NCI-H2029 (cell line): ENCODE measurements at regions not wholly inside any gene's neighbourhood (a gene's known extent, or its start where the extent isn't known, plus 50 kb on each side); places are given as distances from the start of the nearest gene placed in this dataset.
"Not testable (repeated sequence)": the region's sequence is repeated elsewhere in the genome, so short reads cannot be mapped to it uniquely, and the experiment has no call there.

Experiments
- DNase-seq: peaks from one replicate; lab custom pipeline; 2025; lab: John Stamatoyannopoulos, UW

DNA sequence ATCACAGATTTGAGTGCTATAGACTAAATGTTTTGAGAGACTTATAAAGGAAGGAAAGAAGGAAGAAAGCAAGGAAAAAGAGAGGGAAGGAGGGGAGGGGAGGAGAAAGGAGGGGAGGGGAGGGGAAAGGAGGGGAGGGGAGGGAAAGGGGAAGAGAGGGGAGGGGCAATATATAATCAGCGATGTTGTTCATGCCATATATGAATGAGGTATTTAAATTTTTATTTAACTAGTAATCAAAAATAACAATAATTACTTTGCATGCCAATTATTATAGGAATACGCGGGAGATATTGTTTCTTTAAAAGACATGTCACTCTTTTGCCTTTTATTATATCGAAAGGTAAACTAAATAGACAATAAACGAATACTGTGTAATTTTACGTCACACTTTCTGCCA is 1029.7 kb downstream of the FAT4 start:
- no peak for DNase-seq

DNA sequence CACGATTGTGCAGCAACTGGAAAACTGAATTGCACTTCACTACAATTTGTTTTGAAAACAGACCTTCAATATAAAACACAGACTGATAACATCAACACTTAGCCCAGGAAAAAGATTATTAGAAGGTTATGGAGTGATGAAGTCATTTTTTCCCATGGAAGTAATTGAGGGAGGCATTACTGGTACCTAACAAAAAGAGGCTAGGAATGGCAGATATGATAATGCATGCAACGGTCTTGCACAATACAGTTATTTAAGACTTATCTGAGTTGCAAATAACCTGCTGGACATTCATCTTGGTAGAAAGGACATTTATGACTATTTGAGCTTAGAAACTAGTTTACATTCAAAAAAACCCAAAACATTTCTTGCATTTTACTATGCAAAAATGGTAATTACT is 1031.9 kb downstream of the FAT4 start:
- DNase-seq: no peak

GRCh38 chr4:126354784-126355183 is 1040.0 kb downstream of the FAT4 start:
- DNase-seq: peak; percentile 42

- no peak for DNase-seq
Observed at GRCh38 chr4:126358041-126358440, 1043.3 kb downstream of the FAT4 start.

GRCh38 chr4:126361287-126361686 is 1046.5 kb downstream of the FAT4 start:
- DNase-seq: no peak

DNA sequence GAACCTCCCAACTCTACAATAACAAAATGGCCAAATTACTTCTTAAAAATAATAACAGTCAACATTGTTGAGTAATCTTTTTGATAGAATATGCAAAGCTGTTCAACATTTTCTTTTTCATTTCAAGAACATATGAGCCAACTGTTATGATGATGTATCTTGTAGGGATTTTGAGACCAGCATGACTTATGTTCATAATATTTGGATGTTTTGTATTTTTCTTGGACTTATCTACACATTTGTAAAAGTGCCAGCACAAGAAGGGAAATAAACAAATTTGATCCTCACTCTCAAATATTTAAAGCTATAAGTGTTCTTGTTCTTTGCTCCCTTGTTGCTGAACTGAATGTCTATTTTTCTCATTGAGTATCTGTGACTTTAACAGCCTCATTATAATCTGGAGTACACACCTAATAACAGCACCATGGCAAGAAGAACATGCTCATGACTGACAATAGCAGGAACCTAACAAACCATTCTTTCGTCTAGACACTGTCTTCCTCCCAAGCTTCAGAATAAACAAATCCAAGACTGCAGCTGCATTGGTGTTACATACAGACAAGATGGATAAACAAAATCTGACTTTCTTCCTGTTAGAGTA is 1049.7 kb downstream of the FAT4 start:
- DNase-seq: no peak

DNA sequence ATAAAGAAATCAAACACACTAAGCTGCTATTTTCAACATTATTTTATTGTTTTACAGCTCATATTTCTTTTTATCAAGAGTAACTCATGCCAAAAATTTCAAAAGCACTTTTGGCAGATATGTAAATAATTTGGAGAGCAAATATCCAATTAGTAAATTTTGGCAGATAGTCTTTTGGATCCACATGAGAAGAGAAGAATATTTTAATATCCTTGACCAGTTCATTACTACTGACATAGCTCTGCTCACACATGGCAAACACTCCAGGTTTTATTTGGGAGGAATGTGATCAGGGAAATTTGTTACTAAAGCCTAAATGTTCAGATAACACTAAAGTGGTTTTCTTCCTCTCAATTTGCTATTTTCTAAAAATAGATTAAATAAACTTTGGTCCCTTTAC is 1054.3 kb downstream of the FAT4 start:
- DNase-seq: no peak

- no peak for DNase-seq
Observed at GRCh38 chr4:126372634-126373033, 1057.9 kb downstream of the FAT4 start.

DNA sequence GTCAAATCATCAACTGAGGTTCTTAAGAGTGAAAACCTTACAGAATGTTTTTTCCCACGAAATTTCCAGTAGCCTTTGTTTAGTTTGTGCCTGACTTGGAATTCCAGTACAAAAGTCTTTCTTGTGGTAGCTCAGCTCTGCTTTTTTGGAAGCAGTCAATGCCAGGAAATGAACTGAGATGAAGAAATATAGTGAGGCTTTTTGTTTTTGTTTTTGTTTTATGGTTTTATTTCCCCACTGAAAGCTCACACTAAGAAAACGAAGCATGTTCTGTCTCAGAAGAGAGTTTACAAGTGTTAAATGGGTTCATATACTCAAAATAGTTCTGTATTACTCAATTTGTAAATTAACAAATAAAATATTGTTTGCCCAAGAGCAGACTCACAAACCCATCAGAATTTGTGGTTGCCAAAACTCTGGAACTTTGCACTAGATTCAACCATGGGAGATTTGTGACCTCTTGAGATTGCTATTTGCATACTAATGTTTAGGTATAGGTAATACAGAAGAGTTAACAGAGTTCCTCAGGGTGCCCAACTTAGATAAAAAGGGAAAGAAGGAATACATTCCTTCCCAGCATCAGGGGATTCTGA is 1060.8 kb downstream of the FAT4 start:
- DNase-seq: no peak

- DNase-seq: no peak
Observed at GRCh38 chr4:126385954-126386353, 1071.2 kb downstream of the FAT4 start.

GRCh38 chr4:126386512-126386911 is 1071.8 kb downstream of the FAT4 start:
- DNase-seq: no peak

GRCh38 chr4:126395664-126396063 is 1080.9 kb downstream of the FAT4 start:
- no peak for DNase-seq

DNA sequence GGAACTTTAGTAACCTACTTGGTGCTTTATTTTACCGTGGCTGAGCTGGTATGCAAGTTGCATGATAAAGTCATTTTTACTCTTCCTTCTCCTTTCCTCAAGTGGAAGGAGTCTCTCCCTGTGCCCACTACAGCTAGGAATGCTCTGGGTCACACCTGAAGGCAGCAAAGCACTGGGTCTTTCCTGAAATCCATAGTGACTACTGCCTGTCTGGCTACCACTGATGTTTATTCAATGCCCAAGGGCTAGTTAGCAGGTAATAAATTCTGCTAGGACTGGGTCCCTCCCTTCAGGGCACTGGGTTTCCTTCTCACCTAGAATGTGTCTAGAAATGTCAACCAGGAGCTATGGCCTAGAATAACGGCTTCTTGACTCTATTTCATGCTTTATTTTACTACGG is 1081.4 kb downstream of the FAT4 start:
- no peak for DNase-seq

DNA sequence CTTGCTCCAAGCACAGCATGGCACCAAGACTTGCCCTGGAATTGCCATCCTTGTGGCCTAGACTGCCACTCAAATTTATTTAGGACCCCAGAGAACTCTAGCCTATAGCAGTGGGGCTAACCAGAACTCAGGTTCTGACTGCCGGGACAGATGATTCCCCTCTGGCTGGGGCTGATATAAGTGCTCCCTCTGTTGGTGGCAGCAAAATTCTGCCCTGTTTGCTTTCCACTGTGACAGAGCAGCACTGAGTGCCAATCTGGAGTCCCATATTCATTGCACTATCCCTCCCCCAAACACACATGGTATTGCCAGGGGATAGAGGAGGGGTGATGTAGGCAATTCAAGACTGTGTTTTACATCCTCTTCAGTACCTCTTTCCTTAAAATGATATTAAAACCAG is 1081.9 kb downstream of the FAT4 start:
- DNase-seq: no peak

GRCh38 chr4:126404549-126404948 is 1089.8 kb downstream of the FAT4 start:
- DNase-seq: no peak

- DNase-seq: no peak
Observed at GRCh38 chr4:126405369-126405982, 1090.7 kb downstream of the FAT4 start.

DNA sequence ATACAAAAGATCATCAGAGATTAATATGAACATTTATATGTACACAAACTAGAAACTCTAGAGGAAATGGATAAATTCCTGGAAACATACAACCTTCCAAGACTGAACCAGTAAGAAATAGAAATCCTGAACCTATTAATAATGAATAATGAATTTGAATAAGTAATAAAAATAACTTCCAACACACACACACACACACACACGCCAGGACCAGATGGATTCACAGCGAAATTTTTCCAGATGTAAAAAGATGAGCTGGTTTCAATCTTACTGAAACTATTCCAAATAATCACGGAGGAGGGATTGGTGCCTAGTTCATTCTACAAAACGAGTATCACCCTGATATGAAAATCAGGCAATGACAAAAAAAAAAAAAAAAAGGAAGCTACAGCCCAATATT is 1095.0 kb downstream of the FAT4 start:
- DNase-seq: no peak

- DNase-seq: no peak
Observed at GRCh38 chr4:126411047-126411446, 1096.3 kb downstream of the FAT4 start.

GRCh38 chr4:126412310-126412709 is 1097.6 kb downstream of the FAT4 start:
- not testable (repeated sequence) for DNase-seq

DNA sequence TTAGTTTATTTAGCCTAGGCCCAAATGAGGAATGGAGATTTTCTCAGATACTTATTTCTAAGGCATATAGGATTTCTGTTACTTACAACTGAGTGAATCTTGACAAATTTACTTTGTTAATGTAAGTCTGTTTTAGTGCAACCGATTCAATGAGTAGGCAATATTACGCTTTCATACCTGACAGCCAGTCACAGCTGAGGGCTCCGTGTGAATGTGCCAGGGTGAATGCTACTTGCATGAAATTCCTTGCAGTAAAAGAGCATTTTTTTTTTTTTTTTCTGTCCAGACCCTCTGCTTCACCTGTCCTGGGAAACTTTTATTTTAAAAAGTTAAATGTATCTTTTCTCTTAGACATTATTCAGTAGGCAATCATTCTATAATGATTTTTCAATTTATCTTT is 1100.0 kb downstream of the FAT4 start:
- no peak for DNase-seq

DNA sequence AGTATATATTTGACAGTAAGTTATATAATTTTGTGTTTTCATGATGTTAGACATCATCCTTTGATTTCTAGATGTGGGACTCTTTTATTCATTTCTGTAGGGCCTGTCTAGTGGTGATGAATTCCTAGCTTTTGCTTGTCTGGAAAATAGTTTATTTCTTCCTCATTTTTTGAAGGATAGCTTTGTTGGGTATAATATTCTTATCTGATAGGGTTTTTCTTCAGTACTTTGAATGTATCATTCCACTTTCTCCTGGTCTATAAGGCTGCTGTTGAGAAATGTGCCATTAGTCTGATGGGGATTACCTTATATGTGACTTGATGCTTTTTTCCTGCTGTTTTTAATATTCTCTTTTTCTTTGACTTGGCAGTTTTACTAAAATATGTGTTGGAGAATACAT is 1104.5 kb downstream of the FAT4 start:
- no peak for DNase-seq

- DNase-seq: no peak
Observed at GRCh38 chr4:126427853-126428252, 1113.1 kb downstream of the FAT4 start.

DNA sequence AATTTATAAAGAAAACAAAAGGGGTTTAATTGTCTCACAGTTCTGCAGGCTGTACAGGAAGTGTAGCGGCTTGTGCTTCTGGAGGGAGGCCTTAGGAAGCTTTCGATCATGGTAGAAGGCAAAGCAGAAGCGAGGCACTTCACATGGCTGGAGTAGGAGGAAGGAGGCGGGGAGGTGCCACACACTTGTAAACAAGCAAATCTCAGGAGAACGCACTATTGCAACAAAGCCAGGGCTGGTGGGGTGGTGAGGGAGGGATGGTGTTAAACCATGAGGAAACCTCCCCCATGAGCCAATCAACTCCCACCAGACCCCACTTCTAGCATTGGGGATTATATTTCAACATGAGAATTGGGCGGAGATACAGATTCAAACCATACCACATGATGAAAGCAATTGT is 1116.3 kb downstream of the FAT4 start:
- DNase-seq: no peak

DNA sequence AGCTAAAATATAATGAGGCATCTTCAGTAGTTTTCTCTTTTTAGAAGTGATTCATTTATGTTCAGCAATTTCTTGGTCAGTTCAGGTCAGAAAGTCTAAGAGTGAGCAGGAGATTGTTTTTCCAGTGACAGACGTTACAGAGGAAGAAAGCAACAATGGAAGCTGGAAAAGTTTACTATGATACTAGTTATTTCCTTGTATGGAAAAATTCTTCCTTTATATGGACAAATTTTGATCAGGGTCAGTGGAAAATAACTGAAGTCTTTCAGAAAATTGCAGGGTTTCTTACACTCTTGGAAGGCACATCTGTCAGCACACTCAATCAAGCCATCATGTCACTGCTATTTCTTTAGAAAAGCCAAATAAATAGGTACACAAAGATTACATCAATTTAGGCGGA is 1120.7 kb downstream of the FAT4 start:
- no peak for DNase-seq
